Gastrocnemius medialis (tissue), 4 donors: ENCODE measurements at regions not wholly inside any gene's neighbourhood (a gene's known extent, or its start where the extent isn't known, plus 50 kb on each side); places are given as distances from the start of the nearest gene placed in this dataset.

Experiments used
- ATAC-seq, 2 donors: fragments of 150-250 bp; one replicate each; pipeline ENCODE4 v1.9.1; 2016
- DNase-seq, 2 donors: peaks; one replicate each; pipeline ENCODE4 v3.0.0-alpha.2; 2019
- H3K27ac ChIP-seq, 4 donors: fragments of 200-600 bp; sonication (generic); 1 replicate in 1 of 4; 2 replicates in 3 of 4; pipeline ENCODE4 v1.5.1; 2016 to 2018; ENCODE audit warnings: mild to moderate bottlenecking in 2 of 4, moderate library complexity in 1 of 4
- H3K27me3 ChIP-seq, 3 donors: fragments of 200-600 bp; sonication (generic) in 2 of 3; 1 replicate in 1 of 3; 2 replicates in 2 of 3; pipeline versions ENCODE4 v1.5.1 to v1.6.0; 2016 to 2019; ENCODE audit warnings: mild to moderate bottlenecking in 1 of 3, moderate library complexity in 1 of 3
- H3K36me3 ChIP-seq, 2 donors: fragments of 200-600 bp; sonication (generic) in 1 of 2; one replicate each; pipeline ENCODE4 v1.5.1; 2017 to 2018
- H3K4me1 ChIP-seq, 2 donors: fragments of 200-600 bp; sonication (generic) in 1 of 2; one replicate each; pipeline ENCODE4 v1.5.1; 2016 to 2017; ENCODE audit warnings: mild to moderate bottlenecking in 2 of 2
- H3K4me3 ChIP-seq, 4 donors: fragments of 200-600 bp; sonication (generic) in 3 of 4; 1 replicate in 1 of 4; 2 replicates in 3 of 4; pipeline ENCODE4 v1.5.1; 2016 to 2019; ENCODE audit warnings: mild to moderate bottlenecking in 2 of 4
- H3K9me3 ChIP-seq, 3 donors: fragments of 200-600 bp; sonication (generic) in 2 of 3; 1 replicate in 1 of 3; 2 replicates in 2 of 3; pipeline ENCODE4 v1.5.1; 2016 to 2019
- POLR2A ChIP-seq, 2 donors: fragments of 450-650 bp; IDR thresholded peaks; one replicate each; pipeline ENCODE4 v1.6.1; 2017; ENCODE audit warnings: antibody characterized with exemption in 2 of 2, mild to moderate bottlenecking in 2 of 2, moderate library complexity in 2 of 2
- in situ Hi-C, 4 donors: fragments of 200-750 bp; cut with MboI; loops; one replicate each; pipeline versions ENCODE4 v1.15.0 to v1.8.0; 2017; ENCODE audit warnings: low sequenced_read_pairs in 4 of 4
- intact Hi-C: fragments of 100-400 bp; cut with DNase I; formaldehyde crosslinking; loops from one replicate; pipeline ENCODE4 v1.15.1; 2023; ENCODE audit warnings: low total_unique reads
- TF ChIP-seq, protein P1 (sequence below), 5 experiments: fragments of 450-650 bp in 3 of 5; fragments of 200-600 bp in 2 of 5; sonication (generic) in 2 of 5; IDR thresholded peaks in 4 of 5; conservative IDR thresholded peaks in 1 of 5; 1 replicate in 4 of 5; 2 replicates in 1 of 5; pipeline ENCODE4 v1.5.1; 2016 to 2019; ENCODE audit warnings: antibody characterized with exemption in 5 of 5, mild to moderate bottlenecking in 3 of 5, moderate library complexity in 3 of 5

DNA sequence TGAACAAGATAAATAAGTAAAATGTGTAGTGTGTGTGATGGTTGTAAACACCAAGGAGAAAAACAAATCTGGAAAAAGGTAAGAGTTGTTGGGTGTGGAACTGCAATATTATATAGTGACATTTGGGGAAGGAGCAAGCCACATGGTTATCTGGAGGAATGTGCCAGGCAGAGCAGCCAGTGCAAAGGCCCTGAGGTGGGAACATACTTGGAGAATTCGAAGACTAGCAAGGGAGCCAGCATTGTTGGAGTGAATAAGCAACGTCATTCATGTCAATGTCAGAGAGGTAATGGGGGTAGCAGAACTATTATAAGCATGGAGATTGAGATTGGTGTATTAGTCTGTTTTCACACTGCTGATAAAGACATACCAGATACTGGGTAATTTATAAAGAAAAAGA, 241.5 kb upstream of the LHX5 start:
- Histone ChIP-seq H3K9me3 (no peaks in the 10 kb centered on the region), H3K4me3 (no peak overlapping the region), H3K36me3 (no peaks in the 10 kb centered on the region), H3K4me1 (no peaks in the 10 kb centered on the region), H3K27me3 (peaks cover 0 to 6% (median 0%) of the 10 kb centered on the region in 3 donors), H3K27ac (no peak overlapping the region)
- ATAC-seq: no peak
- no peak for DNase-seq
- in situ Hi-C loops (no loop called here), intact Hi-C loops (no loop called here)
- TF ChIP-seq POLR2A (IDR thresholded peaks at IDR 0.05): no peak
- TF ChIP-seq, protein P1, sequence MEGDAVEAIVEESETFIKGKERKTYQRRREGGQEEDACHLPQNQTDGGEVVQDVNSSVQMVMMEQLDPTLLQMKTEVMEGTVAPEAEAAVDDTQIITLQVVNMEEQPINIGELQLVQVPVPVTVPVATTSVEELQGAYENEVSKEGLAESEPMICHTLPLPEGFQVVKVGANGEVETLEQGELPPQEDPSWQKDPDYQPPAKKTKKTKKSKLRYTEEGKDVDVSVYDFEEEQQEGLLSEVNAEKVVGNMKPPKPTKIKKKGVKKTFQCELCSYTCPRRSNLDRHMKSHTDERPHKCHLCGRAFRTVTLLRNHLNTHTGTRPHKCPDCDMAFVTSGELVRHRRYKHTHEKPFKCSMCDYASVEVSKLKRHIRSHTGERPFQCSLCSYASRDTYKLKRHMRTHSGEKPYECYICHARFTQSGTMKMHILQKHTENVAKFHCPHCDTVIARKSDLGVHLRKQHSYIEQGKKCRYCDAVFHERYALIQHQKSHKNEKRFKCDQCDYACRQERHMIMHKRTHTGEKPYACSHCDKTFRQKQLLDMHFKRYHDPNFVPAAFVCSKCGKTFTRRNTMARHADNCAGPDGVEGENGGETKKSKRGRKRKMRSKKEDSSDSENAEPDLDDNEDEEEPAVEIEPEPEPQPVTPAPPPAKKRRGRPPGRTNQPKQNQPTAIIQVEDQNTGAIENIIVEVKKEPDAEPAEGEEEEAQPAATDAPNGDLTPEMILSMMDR (IDR thresholded peaks at IDR 0.05 in 4 of 5, conservative IDR thresholded peaks at IDR 0.05 in 1 of 5): no peak

DNA sequence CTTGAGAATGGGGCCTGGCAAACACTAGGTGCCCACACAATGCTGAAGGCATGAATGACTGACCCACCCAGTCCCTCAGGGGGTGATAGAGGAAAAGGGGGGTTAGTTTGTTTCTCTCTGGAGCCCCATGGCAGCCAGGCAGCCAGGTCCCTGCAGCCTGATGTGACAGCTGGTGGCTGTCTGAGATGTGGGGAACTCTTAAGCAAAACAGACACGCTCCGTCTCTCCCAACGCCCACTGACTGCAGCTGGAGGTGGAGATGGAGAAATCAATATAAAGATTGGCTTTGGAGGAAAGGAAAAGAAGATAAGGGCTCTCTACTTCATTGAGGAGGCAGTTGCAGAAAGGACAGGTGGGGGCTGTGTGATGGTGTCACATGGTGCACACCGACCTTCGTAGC, 240.8 kb upstream of the LHX5 start:
- in situ Hi-C loops (no loop called here), intact Hi-C loops (no loop called here)
- no peak for ATAC-seq
- Histone ChIP-seq H3K9me3 (no peaks in the 10 kb centered on the region), H3K4me3 (no peak overlapping the region), H3K36me3 (no peaks in the 10 kb centered on the region), H3K27ac (no peak overlapping the region), H3K4me1 (no peaks in the 10 kb centered on the region), H3K27me3 (peaks cover 0 to 6% (median 0%) of the 10 kb centered on the region in 3 donors)
- no peak for DNase-seq
- no peak for TF ChIP-seq POLR2A (IDR thresholded peaks at IDR 0.05)
- TF ChIP-seq, protein P1 (IDR thresholded peaks at IDR 0.05 in 4 of 5, conservative IDR thresholded peaks at IDR 0.05 in 1 of 5): no peak

DNA sequence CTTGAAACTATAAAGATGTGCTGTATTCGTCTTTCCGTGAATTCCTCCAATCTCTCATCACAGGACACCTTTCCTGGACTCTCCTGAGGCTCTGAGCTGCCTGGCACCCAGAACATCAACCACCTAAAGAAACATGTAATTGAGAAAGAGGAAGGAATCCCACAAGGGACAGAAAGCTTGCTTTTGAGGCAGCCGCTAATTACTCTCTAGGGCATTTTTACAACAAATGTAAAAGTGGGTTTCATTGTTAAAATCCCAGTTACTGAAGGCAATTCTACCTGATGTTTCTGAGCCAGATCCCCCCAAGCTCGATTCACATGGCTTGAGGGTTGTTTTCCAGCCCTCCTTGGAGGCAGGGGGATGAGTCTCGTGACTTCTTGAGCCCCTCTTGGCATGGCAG, 238.5 kb upstream of the LHX5 start:
- H3K27me3 ChIP-seq: peaks cover 0 to 6% (median 0%) of the 10 kb centered on the region in 3 donors
- DNase-seq: no peak
- H3K9me3 ChIP-seq: no peaks in the 10 kb centered on the region
- TF ChIP-seq, protein P1 (IDR thresholded peaks at IDR 0.05 in 4 of 5, conservative IDR thresholded peaks at IDR 0.05 in 1 of 5): no peak
- no peak for TF ChIP-seq POLR2A (IDR thresholded peaks at IDR 0.05)
- H3K36me3 ChIP-seq: no peaks in the 10 kb centered on the region
- no peaks in the 10 kb centered on the region for H3K4me1 ChIP-seq
- no peak overlapping the region for H3K4me3 ChIP-seq
- no peak for ATAC-seq
- in situ Hi-C loops (no loop called here), intact Hi-C loops (no loop called here)
- H3K27ac ChIP-seq: no peak overlapping the region

DNA sequence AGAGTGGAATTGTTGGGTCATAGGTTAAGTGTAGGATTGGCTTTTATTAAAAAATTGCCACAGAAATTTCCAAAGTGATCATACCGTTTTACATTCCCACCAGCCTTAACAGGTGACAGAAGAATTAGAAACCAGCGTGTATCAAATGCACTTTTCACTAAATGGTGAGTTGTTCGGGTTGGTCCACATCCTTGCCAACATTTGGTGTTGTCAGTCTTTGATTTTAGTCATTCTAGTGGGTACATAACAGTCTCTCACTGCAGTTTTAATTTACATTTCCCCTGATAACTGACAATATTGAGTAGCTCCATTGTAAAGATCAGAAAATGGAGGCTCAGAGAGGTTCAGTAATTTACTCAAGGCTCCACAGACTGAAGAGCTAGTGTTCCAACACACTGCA, 237.8 kb upstream of the LHX5 start:
- H3K9me3 ChIP-seq: no peaks in the 10 kb centered on the region
- DNase-seq: no peak
- no peak for TF ChIP-seq POLR2A (IDR thresholded peaks at IDR 0.05)
- TF ChIP-seq, protein P1 (IDR thresholded peaks at IDR 0.05 in 4 of 5, conservative IDR thresholded peaks at IDR 0.05 in 1 of 5): no peak
- intact Hi-C loops (no loop called here), in situ Hi-C loops (no loop called here)
- H3K4me1 ChIP-seq: no peaks in the 10 kb centered on the region
- no peak overlapping the region for H3K27ac ChIP-seq
- H3K4me3 ChIP-seq: no peak overlapping the region
- peaks cover 0 to 6% (median 0%) of the 10 kb centered on the region in 3 donors for H3K27me3 ChIP-seq
- no peaks in the 10 kb centered on the region for H3K36me3 ChIP-seq
- no peak for ATAC-seq

DNA sequence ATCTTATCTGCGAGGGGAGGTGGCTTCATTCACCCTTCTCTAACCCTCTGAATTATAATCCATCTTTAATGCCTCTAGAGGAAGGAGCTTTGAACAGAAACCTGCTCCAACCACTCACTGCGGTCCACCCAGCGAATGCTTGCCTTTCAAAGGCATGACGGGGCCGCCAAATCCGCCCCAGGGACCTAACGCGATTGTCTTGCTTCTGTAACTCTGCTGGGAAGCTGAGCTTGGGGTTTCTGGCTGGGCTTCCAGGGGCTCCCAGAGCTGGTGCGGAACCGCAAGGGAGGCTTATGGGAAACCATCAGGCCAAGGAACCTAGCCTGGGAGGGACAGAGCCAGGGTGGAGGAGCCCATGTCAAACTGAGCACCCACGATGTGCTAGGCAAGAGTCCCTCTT, 231.2 kb upstream of the LHX5 start:
- TF ChIP-seq, protein P1 (IDR thresholded peaks at IDR 0.05 in 4 of 5, conservative IDR thresholded peaks at IDR 0.05 in 1 of 5): no peak
- no peak for TF ChIP-seq POLR2A (IDR thresholded peaks at IDR 0.05)
- H3K4me1 ChIP-seq: no peaks in the 10 kb centered on the region
- ATAC-seq (no peak), DNase-seq (no peak)
- H3K27me3 ChIP-seq: peaks cover 0 to 6% (median 3%) of the 10 kb centered on the region in 3 donors
- intact Hi-C loops (no loop called here), in situ Hi-C loops (no loop called here)
- no peak overlapping the region for H3K27ac ChIP-seq
- H3K9me3 ChIP-seq: no peaks in the 10 kb centered on the region
- H3K4me3 ChIP-seq: no peak overlapping the region
- no peaks in the 10 kb centered on the region for H3K36me3 ChIP-seq
